H7 (cell line): ENCODE measurements at regions not wholly inside any gene's neighbourhood (a gene's known extent, or its start where the extent isn't known, plus 50 kb on each side); places are given as distances from the start of the nearest gene placed in this dataset.
A peak's percentile ranks its signal among the peaks of the same experiment; 100 is the strongest.

Experiments
- DNase-seq: peaks from one replicate; pipeline ENCODE4 v3.0.0; 2012
- H3K27me3 ChIP-seq: 2 replicates; pipeline ENCODE4 v1.6.0; 2011; ENCODE audit warnings: mild to moderate bottlenecking, low read length; ENCODE audit not compliant: control insufficient read depth, insufficient read depth
- H3K36me3 ChIP-seq: replicated peaks from 2 replicates; pipeline ENCODE4 v1.5.1; 2011; ENCODE audit warnings: low read length; ENCODE audit not compliant: control insufficient read depth, insufficient read depth
- H3K4me3 ChIP-seq: 2 replicates; pipeline ENCODE4 v1.5.1; 2011; ENCODE audit warnings: low read depth, mild to moderate bottlenecking, control low read depth, low read length, moderate library complexity; ENCODE audit not compliant: insufficient read depth

DNA sequence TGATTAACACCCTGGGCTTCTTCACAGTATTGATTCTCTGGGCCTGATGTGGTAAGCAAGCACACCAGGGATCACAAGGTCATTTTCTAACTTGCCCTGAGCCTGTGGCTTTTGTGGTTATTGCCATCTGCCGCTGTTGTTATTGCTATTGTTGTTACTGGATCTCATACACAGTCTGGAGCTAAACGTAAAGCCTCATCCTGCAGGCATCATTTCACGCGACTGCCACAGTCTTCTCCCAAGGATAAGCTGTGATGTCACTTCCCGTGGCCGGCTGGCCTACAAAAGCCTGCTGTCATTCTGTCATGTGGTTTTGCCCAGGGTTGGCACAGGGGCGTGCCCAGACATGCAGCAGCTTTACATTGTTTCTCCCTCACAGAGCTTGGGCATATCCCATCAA, 154.0 kb upstream of the GPR12 start:
- Histone ChIP-seq H3K27me3 (no peaks in the 10 kb centered on the region), H3K36me3 (no peaks in the 10 kb centered on the region), H3K4me3 (no peak overlapping the region)
- no peak for DNase-seq

DNA sequence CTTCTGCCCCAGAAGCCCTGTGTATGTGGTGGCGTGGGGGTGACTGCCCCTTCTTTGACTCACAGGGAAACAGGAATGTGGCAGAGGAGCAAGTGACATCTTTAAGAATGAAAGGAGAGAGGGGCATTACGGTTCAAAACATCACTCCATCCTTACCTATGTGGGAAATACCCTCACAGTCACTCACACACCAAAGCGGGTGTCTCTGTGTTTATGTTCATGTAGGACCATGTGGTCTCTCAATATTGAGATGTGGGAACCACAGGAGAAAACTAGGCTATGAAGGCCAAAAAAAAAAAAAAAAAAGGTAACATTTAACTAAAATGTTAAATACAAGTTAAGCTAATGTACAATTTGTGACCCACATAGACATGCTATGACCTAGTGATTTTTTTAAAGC, 153.6 kb upstream of the GPR12 start:
- DNase-seq, result no peak
- no peak overlapping the region for H3K4me3 ChIP-seq
- no peaks in the 10 kb centered on the region for H3K36me3 ChIP-seq
- no peaks in the 10 kb centered on the region for H3K27me3 ChIP-seq

DNA sequence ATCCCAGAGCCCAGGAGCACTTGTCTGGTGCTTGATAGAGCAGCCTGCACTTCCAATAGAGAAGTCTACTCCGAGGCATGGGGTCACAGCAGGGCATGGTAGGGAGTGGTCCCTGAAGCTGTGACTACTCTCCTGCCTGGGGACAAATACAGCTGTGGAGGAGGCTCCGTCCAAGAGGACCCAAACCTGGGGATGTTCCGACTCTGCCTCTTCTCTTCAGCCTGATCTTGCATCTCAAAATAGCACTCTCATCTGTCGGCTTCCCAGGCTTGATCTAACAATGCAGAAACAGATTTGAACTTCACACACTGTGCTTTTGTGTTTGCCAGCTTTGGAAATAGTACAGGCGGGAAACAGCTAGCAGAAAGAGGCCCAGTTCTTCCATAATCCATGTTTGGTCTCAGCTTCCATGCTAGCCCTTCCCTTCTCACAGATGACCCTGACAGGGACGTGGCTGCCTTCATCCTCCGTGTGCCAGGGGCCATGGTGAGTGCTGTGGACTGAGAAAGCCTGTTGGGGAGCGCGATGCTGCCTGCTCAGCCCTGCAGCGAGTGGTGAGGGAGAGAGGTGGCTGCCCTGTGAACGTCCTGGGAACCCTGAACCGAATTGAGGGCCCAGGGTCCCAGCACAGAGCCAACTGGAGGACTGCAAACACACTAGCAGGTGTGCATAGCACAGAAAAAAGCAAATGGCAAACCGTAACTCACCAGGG, 150.3 kb upstream of the GPR12 start:
- no peak for DNase-seq
- H3K36me3 ChIP-seq, result no peaks in the 10 kb centered on the region
- no peaks in the 10 kb centered on the region for H3K27me3 ChIP-seq
- no peak overlapping the region for H3K4me3 ChIP-seq

DNA sequence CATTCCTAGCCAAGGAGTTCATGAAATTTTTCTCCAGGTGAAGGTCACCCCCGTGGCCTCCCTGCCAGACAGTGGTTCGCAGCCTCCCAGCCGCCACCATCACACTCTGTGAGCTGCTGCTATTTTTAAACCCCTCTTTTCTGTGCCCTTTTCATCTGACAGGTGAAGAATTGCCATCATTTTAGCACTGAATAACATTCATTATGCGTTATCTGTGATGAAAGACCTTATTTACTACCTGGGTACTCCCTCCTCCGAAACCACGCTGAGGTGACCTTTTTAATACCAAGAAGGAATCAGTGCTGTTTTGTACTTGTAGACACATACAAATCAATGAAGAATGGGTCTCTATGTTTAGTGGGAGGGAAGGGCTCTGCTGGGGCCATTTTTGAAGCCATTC, 148.9 kb upstream of the GPR12 start:
- no peak for DNase-seq
- no peaks in the 10 kb centered on the region for H3K27me3 ChIP-seq

DNA sequence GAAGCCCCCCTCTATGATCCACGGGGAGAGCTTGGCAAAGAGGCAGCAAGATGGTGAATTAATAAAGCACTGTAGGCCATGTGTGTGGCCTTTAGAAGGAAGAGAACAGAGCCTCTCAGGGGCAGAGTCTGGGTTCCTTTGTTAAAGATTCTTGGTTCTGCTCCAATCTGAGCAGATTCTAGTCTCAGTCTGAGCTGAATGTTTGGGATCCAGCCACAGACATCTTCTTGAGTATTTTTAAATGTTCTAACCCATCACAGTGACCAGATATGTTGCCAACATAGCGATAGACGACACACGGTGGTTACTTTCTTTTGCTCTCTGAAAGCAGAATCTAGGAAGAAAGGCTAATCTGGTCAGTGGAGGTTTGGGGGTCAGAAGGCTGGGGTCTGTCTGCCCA, 147.5 kb upstream of the GPR12 start:
- Histone ChIP-seq H3K4me3 (no peak overlapping the region), H3K27me3 (no peaks in the 10 kb centered on the region), H3K36me3 (no peaks in the 10 kb centered on the region)
- DNase-seq, result no peak

More for the DNA sequence above, 148.9 kb upstream of the GPR12 start:
- no peaks in the 10 kb centered on the region for H3K36me3 ChIP-seq
- no peak overlapping the region for H3K4me3 ChIP-seq

DNA sequence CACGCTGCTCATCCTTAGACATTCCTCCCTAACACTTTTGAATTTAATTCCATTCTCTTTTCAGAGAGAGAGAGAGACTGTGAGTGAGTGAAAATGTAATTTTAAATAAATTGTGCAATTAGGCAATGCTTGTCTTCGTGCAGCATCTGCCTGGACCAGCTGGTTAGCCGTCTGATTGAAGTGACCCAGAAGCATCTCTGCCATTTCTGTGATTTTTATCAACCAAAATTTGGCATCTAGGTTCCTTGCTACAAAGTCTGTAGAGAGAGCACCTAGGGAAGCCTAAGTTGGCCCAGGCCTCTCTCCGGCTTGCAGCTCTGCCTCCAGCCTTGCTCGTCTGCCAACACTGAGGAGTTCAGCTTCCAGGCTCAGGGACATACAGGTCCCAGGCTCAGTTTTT, 138.6 kb upstream of the GPR12 start:
- Histone ChIP-seq H3K4me3 (no peak overlapping the region), H3K27me3 (no peaks in the 10 kb centered on the region), H3K36me3 (no peaks in the 10 kb centered on the region)
- no peak for DNase-seq

DNA sequence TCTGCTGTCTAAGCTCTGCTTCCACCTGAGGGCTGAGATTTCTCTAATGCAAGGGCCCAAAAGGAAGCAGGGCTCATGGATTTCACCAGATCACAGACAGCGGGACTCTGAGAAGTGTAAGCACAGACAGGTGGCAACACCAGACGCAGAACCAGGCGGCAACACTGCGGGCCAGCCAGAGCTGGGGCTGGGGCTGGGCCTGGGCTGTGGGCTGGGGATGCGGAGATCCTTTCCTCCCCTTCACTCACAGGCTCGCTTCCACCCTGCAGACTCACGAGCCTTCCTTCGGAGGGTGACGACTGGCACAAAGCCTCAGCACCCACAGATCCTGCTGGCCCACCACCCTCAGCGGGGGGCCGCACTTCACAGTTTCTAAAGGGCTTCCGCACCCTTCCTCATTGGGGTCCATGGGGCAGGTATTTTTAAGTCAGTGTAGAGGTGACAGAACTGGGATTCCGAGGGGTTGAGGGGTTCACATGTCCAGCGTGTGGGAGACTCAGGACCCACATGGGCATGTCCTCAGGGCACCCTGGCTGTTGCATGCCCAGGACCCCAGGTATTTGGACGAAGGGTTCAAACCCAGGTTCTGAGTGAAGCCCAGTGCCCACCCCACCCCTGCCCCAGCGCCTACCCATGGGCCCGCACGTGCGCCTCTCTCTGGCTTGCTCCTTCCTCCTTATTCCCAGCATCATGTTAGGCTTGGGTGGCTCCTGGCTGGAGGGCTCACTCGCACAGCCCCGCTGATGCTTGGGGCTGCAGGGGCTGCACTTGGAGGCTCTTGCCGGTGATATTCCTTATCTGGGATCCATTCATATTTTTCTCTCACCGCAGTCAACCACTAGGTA, 137.3 kb upstream of the GPR12 start:
- H3K36me3 ChIP-seq, result no peaks in the 10 kb centered on the region
- no peak overlapping the region for H3K4me3 ChIP-seq
- no peaks in the 10 kb centered on the region for H3K27me3 ChIP-seq
- peak; percentile 57 for DNase-seq

DNA sequence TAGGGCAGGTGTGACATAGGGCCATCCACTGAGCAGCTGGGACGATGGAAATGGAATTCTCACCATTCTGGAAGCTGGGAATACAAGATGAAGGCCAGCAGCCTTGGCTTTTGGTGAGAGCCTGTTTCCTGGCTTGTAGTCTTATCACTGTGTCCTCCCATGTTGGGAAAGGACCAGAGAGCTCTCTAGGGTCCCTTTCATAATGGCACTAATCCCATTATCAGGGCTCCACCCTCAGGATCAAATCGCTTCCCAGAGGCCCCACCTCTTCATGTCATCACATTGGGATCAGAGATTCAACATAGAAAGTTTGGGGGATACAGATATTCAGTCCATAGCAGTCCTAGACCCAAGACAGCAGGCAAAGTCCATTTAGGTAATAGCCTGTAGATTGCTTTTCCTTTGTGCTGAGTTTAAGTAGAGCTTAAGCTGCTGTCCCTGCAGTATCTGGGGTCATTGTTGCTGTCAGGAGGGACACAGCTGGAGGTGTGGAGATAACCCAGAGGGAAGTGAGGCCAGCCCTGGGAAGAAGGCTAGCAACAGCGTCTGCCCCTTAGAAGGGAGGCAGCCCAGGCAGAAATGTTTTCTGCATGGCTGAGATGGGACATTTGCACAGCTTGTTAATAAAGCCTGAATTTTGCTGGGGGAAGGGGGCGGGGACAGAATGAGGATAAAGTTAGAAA, 136.5 kb upstream of the GPR12 start:
- Histone ChIP-seq H3K27me3 (no peaks in the 10 kb centered on the region), H3K4me3 (no peak overlapping the region), H3K36me3 (no peaks in the 10 kb centered on the region)
- DNase-seq, result peak; percentile 73

DNA sequence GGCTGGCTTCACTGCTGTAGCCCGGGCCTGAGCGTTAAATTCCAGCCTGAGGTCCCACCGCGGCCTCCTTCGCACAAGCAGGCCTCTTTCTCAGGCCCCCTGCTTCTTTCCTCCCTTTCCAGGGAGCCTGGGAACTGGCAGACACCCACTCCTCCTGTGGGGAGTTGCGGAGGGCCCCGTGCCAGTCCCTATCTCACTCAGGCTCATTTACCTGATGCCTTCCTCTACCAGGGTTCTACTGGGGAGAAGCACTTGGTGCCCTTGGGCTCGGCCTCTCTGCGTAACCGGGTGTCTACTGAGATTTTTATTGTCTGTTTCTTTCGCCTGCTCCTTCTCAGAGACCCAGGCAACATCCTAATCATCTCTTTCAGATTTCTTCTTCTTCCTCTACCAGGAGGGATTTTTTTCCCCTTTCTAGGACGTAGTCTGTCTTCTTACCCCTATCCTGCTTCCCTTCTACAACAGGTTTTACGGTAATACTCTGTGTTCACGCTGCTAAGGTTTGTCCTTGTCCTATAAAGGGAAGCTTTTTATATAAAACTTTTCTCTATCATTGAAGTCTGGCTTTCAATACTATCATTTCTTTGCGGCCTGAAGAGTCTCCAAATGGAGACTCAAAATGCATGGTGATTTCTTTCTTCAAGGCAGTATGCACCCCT, 135.4 kb upstream of the GPR12 start:
- no peak overlapping the region for H3K4me3 ChIP-seq
- no peaks in the 10 kb centered on the region for H3K27me3 ChIP-seq
- H3K36me3 ChIP-seq, result no peaks in the 10 kb centered on the region
- DNase-seq, result no peak

DNA sequence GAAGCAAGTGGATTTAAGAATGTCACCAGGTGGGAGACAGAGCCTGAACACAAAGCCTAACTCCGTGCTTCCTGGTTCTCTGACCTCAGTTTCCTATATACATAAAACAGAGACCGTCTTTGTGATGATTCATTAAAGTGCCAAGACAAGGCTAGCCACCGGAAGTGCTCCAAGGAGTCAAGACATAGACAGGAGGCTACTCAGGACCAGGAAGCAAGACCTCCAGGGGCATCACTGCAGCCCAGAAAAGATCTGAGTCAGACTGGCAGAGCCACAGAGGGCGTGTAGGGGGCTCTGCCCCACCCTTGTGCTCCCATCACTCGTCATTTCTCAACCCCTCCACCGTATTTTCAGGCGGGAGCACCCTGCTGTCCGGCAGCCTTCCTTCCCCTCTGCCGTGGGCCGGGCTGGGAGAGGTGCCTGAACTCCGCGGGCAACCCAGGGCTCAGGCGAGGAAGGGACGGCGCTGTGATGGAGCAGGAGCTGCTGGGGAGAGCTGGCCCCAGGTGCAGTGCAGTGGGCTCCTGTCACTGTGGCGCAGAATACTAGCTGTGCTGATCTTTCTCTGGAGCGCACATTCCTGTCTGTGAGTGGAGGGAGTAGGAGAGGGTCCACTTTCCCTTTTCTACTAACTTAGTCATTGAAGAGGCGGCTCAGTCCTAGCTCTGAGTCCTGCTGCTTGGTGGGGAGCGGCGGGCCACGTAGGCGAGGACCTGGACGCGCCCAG, 134.7 kb upstream of the GPR12 start:
- H3K36me3 ChIP-seq, result no peaks in the 10 kb centered on the region
- H3K4me3 ChIP-seq, result peak overlapping the region; percentile 4; the same call in 1 of the 2 replicates
- peak; percentile 70 for DNase-seq
- no peaks in the 10 kb centered on the region for H3K27me3 ChIP-seq

DNA sequence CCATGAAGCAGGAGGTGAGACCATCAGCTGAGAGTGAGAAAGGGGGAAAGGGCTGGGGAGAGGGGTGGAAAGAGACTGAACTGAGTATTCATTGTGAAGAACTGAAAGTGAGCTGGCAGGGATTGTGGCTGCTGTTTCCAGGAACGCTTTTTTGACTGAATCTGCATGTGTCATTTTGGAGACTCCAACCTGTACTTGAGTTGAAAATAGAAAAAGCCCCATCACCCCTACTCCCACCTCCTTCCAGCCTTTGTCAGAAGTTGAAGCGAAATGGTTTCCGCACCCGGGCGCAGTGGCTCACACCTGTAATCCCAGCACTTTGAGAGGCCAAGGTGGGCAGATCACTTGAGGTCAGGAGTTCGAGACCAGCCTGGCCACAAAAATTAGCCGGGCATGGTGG, 128.0 kb upstream of the GPR12 start:
- Histone ChIP-seq H3K36me3 (no peaks in the 10 kb centered on the region), H3K4me3 (no peak overlapping the region), H3K27me3 (no peaks in the 10 kb centered on the region)
- DNase-seq, result no peak

DNA sequence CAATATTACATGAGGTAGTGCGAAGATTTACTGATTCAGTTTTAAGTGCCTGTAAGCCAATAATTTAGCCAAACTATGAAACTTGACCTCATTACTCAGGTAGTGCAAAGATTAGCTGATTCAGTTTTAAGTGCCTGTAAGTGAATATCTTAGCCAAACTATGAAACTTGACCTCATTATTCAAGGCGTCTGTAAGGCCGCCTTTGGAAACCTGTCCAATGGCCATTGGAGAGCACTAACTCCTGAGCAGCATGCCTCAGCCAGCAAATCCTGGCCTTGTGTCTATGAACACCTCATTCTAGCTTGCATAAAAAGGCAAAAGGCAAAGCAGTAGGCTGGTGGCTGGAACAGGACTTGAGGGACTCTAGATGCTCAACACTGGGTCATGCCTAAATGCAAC, 127.0 kb upstream of the GPR12 start:
- H3K36me3 ChIP-seq, result no peaks in the 10 kb centered on the region
- no peak for DNase-seq
- no peak overlapping the region for H3K4me3 ChIP-seq

DNA sequence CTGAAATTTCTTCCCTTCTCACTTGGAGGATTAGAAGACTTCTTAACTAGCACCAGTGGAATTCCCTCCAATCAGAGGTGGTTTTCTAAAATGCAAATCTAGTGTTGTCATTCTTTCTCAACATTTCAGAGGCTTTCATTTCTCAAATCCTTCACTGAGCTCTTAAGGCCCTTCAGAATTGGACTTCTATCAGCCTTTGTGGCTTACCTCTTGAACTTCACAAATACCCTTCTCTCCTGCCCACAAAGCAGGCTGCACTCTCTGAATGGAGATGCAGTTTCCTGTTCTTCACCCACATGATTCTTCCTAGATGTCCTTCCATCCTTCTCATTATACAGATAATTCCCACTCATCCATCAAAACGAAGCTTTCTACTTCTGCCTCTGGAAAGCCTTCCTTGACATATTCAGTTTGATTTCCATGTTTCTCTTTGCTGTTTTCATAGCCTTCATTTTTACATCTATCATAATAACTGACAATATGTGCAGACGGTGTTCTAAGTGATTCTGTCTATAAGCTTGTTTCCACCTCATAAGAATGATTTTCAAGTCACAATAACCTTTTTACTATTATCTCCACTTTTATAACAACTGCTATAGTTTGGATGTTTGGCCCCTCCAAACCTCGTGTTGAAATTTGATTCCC, 123.1 kb upstream of the GPR12 start:
- H3K4me3 ChIP-seq, result no peak overlapping the region
- DNase-seq, result no peak
- no peaks in the 10 kb centered on the region for H3K36me3 ChIP-seq
- no peaks in the 10 kb centered on the region for H3K27me3 ChIP-seq

More for the DNA sequence above, 127.0 kb upstream of the GPR12 start:
- H3K27me3 ChIP-seq, result no peaks in the 10 kb centered on the region

DNA sequence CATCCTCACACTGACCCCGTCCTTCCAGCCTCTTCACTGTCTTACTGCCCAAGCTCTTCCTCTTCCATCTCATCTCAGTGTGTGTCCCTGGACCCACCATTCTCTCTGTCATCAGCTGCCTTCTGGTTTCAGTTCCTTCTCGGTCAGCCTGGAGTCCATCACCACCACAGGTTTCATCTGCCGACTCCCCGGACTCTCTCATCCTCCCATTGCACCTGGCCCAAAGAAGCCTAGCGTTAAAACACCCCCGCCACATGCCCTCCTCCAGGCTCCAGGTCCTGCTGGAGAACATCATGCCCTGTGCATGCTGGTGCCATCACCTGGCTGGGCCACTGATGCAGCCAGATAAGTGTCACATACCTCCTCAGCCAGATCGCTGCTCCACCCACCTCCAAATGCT, 122.1 kb upstream of the GPR12 start:
- Histone ChIP-seq H3K27me3 (no peaks in the 10 kb centered on the region), H3K36me3 (no peaks in the 10 kb centered on the region), H3K4me3 (no peak overlapping the region)
- no peak for DNase-seq
